ENCODE measurements at regions not wholly inside any gene's neighbourhood (a gene's known extent, or its start where the extent isn't known, plus 50 kb on each side); places are given as distances from the start of the nearest gene placed in this dataset.

- no peak for DNase-seq
- intact Hi-C loops (cut with DNase I), result no loop called here
- H3K9me3 ChIP-seq, result peaks cover 0 to 4% of the 10 kb centered on the region in 2 donors
- H3K4me3 ChIP-seq, result no peak overlapping the region
- no peaks in the 10 kb centered on the region for H3K4me1 ChIP-seq (ENCODE audit: insufficient read depth)
- H3K27ac ChIP-seq, result no peak overlapping the region
- 38 to 51% (median 50%) methylated on average over 3 of the region's 3 CpGs for WGBS, 3 donors
- no peaks in the 10 kb centered on the region for H3K27me3 ChIP-seq
- TF ChIP-seq EP300 (IDR thresholded peaks at IDR 0.05), result no peak
- no peak for TF ChIP-seq CTCF (IDR thresholded peaks at IDR 0.05)
- TF ChIP-seq POLR2A (IDR thresholded peaks at IDR 0.05), result no peak
- no peaks in the 10 kb centered on the region for H3K36me3 ChIP-seq
Measured at GRCh38 chr14:81673930-81674329, 140.3 kb upstream of the SEL1L start.

GRCh38 chr14:81676395-81676794 lies 142.7 kb upstream of the SEL1L start:
- WGBS, 3 donors, result 63 to 67% (median 65%) methylated on average over 2 of the region's 2 CpGs
- TF ChIP-seq EP300 (IDR thresholded peaks at IDR 0.05), result no peak
- no peak for TF ChIP-seq CTCF (IDR thresholded peaks at IDR 0.05)
- no peak for TF ChIP-seq POLR2A (IDR thresholded peaks at IDR 0.05)
- DNase-seq, result no peak

GRCh38 chr14:81676879-81677278 lies 143.2 kb upstream of the SEL1L start:
- WGBS, 3 donors, result 43 to 60% (median 51%) methylated on average over 7 of the region's 7 CpGs
- Histone ChIP-seq H3K27me3 (no peaks in the 10 kb centered on the region), H3K36me3 (no peaks in the 10 kb centered on the region), H3K27ac (no peak overlapping the region), H3K4me3 (no peak overlapping the region), H3K9me3 (no peaks in the 10 kb centered on the region), H3K4me1 (ENCODE audit: insufficient read depth) (no peaks in the 10 kb centered on the region)
- no peak for DNase-seq
- intact Hi-C loops (cut with DNase I), result no loop called here
- no peak for TF ChIP-seq EP300 (IDR thresholded peaks at IDR 0.05)
- no peak for TF ChIP-seq CTCF (IDR thresholded peaks at IDR 0.05)
- TF ChIP-seq POLR2A (IDR thresholded peaks at IDR 0.05), result no peak

More at GRCh38 chr14:81676395-81676794, 142.7 kb upstream of the SEL1L start:
- Histone ChIP-seq H3K27me3 (no peaks in the 10 kb centered on the region), H3K4me1 (ENCODE audit: insufficient read depth) (no peaks in the 10 kb centered on the region), H3K27ac (no peak overlapping the region), H3K36me3 (no peaks in the 10 kb centered on the region), H3K4me3 (no peak overlapping the region), H3K9me3 (no peaks in the 10 kb centered on the region)
- intact Hi-C loops (cut with DNase I), result no loop called here

GRCh38 chr14:81677736-81678135 lies 144.1 kb upstream of the SEL1L start:
- 19 to 50% (median 31%) methylated on average over 1 of the region's 1 CpG for WGBS, 3 donors
- H3K27me3 ChIP-seq, result no peaks in the 10 kb centered on the region
- no peaks in the 10 kb centered on the region for H3K36me3 ChIP-seq
- no peak overlapping the region for H3K27ac ChIP-seq
- DNase-seq, result no peak
- no peak overlapping the region for H3K4me3 ChIP-seq
- H3K4me1 ChIP-seq (ENCODE audit: insufficient read depth), result no peaks in the 10 kb centered on the region
- no peaks in the 10 kb centered on the region for H3K9me3 ChIP-seq
- TF ChIP-seq POLR2A (IDR thresholded peaks at IDR 0.05), result no peak
- no peak for TF ChIP-seq CTCF (IDR thresholded peaks at IDR 0.05)
- no peak for TF ChIP-seq EP300 (IDR thresholded peaks at IDR 0.05)
- intact Hi-C loops (cut with DNase I), result no loop called here

- 92 to 97% (median 93%) methylated on average over 19 to 20 of the region's 20 CpGs for WGBS, 3 donors
- Histone ChIP-seq H3K27me3 (no peaks in the 10 kb centered on the region), H3K4me3 (no peak overlapping the region), H3K9me3 (no peaks in the 10 kb centered on the region), H3K36me3 (no peaks in the 10 kb centered on the region), H3K4me1 (ENCODE audit: insufficient read depth) (no peaks in the 10 kb centered on the region), H3K27ac (no peak overlapping the region)
- intact Hi-C loops (cut with DNase I), result no loop called here
- DNase-seq, result no peak
- no peak for TF ChIP-seq EP300 (IDR thresholded peaks at IDR 0.05)
- no peak for TF ChIP-seq POLR2A (IDR thresholded peaks at IDR 0.05)
- TF ChIP-seq CTCF (IDR thresholded peaks at IDR 0.05), result no peak
Measured at GRCh38 chr14:81679226-81679625, 145.6 kb upstream of the SEL1L start.

Measured in ovary (tissue), 7 donors.